ENCODE measurements at regions not wholly inside any gene's neighbourhood (a gene's known extent, or its start where the extent isn't known, plus 50 kb on each side); places are given as distances from the start of the nearest gene placed in this dataset.

- H3K27ac ChIP-seq (ENCODE audit: low read length) = no peak overlapping the region
- DNase-seq (ENCODE audit: low read depth, low spot score) (no peak), ATAC-seq (no peak)
- no peaks in the 10 kb centered on the region for H3K4me1 ChIP-seq (ENCODE audit: control insufficient read depth, insufficient read depth, low read length)
- no peaks in the 10 kb centered on the region for H3K27me3 ChIP-seq (ENCODE audit: control insufficient read depth, insufficient read depth, low read length)
- no peaks in the 10 kb centered on the region for H3K36me3 ChIP-seq (ENCODE audit: control insufficient read depth, insufficient read depth, low read length)
- ChIA-PET POLR2A (no interaction called here), CTCF (no interaction called here)
- H3K9me3 ChIP-seq (ENCODE audit: control insufficient read depth, insufficient read depth, low read depth, low read length) = no peaks in the 10 kb centered on the region
- TF ChIP-seq CTCF (IDR thresholded peaks at IDR 0.05) (no peak), POLR2AphosphoS5 (IDR thresholded peaks at IDR 0.05; ENCODE audit: low read depth, low read length) (no peak), SIN3A (IDR thresholded peaks at IDR 0.05; ENCODE audit: borderline replicate concordance, insufficient read depth, low read depth, low read length) (no peak)
- in situ Hi-C loops (cut with HindIII; ENCODE audit: low pct_unique_long_range_greater_than_20kb, low sequenced_read_pairs) (no loop called here), intact Hi-C loops (cut with micrococcal nuclease; ENCODE audit: unreplicated experiment) (no loop called here)
- BruUV-seq (replicated peaks) = no TSS peak
- H3K4me3 ChIP-seq (ENCODE audit: low read depth in 2 of 2, low read length in 2 of 2) = no peak overlapping the region
Measured at GRCh38 chr10:59582780-59583179, 126.9 kb downstream of the SLC16A9 start.

GRCh38 chr10:59582058-59582457, 127.6 kb downstream of the SLC16A9 start:
- no peak for DNase-seq (ENCODE audit: low read depth, low spot score)
- no peaks in the 10 kb centered on the region for H3K27me3 ChIP-seq (ENCODE audit: control insufficient read depth, insufficient read depth, low read length)
- no peaks in the 10 kb centered on the region for H3K9me3 ChIP-seq (ENCODE audit: control insufficient read depth, insufficient read depth, low read depth, low read length)
- intact Hi-C loops (cut with micrococcal nuclease; ENCODE audit: unreplicated experiment) = no loop called here
- H3K4me3 ChIP-seq (ENCODE audit: low read depth in 2 of 2, low read length in 2 of 2) = no peak overlapping the region
- no peak for TF ChIP-seq SIN3A (IDR thresholded peaks at IDR 0.05; ENCODE audit: borderline replicate concordance, insufficient read depth, low read depth, low read length)
- no peak for TF ChIP-seq REST (IDR thresholded peaks at IDR 0.05; ENCODE audit: insufficient read depth in 1 of 2, low read depth in 2 of 2, low read length in 1 of 2)
- no peak for TF ChIP-seq TCF7L2 (IDR thresholded peaks at IDR 0.05; ENCODE audit: low read depth, low read length)
- in situ Hi-C loops (cut with HindIII; ENCODE audit: low pct_unique_long_range_greater_than_20kb, low sequenced_read_pairs) = no loop called here
- BruUV-seq (replicated peaks) = no TSS peak
- ChIA-PET POLR2A (no interaction called here), CTCF (no interaction called here)
- ATAC-seq = no peak
- H3K36me3 ChIP-seq (ENCODE audit: control insufficient read depth, insufficient read depth, low read length) = no peaks in the 10 kb centered on the region
- no peak overlapping the region for H3K27ac ChIP-seq (ENCODE audit: low read length)
- H3K4me1 ChIP-seq (ENCODE audit: control insufficient read depth, insufficient read depth, low read length) = no peaks in the 10 kb centered on the region

- in situ Hi-C loops (cut with HindIII; ENCODE audit: low pct_unique_long_range_greater_than_20kb, low sequenced_read_pairs) (no loop called here), intact Hi-C loops (cut with micrococcal nuclease; ENCODE audit: unreplicated experiment) (no loop called here)
- POLR2A ChIA-PET = no interaction called here
- CTCF ChIA-PET = interaction anchor here (0.6 kb wide), 1 partner anchor 350 kb away, joined by 5 read pairs; no protein-coding TSS in a partner anchor
- DNase-seq (ENCODE audit: low read depth, low spot score) (peak; percentile 2), ATAC-seq (no peak)
- BruUV-seq (replicated peaks) = no TSS peak
- H3K4me3 ChIP-seq (ENCODE audit: low read depth in 2 of 2, low read length in 2 of 2) = no peak overlapping the region
- H3K27me3 ChIP-seq (ENCODE audit: control insufficient read depth, insufficient read depth, low read length) = no peaks in the 10 kb centered on the region
- H3K36me3 ChIP-seq (ENCODE audit: control insufficient read depth, insufficient read depth, low read length) = no peaks in the 10 kb centered on the region
- H3K27ac ChIP-seq (ENCODE audit: low read length) = no peak overlapping the region
- no peaks in the 10 kb centered on the region for H3K4me1 ChIP-seq (ENCODE audit: control insufficient read depth, insufficient read depth, low read length)
- no peaks in the 10 kb centered on the region for H3K9me3 ChIP-seq (ENCODE audit: control insufficient read depth, insufficient read depth, low read depth, low read length)
- TF ChIP-seq CTCF (IDR thresholded peaks at IDR 0.05) (peak; percentile 59), POLR2AphosphoS5 (IDR thresholded peaks at IDR 0.05; ENCODE audit: low read depth, low read length) (no peak), REST (IDR thresholded peaks at IDR 0.05; ENCODE audit: insufficient read depth in 1 of 2, low read depth in 2 of 2, low read length in 1 of 2) (no peak)
Measured at GRCh38 chr10:59580026-59580863, 129.4 kb downstream of the SLC16A9 start.

Measured in Panc1 (cell line).